Natural killer cell (primary cell): ENCODE measurements at regions not wholly inside any gene's neighbourhood (a gene's known extent, or its start where the extent isn't known, plus 50 kb on each side); places are given as distances from the start of the nearest gene placed in this dataset.

Experiments
- ATAC-seq, 3 donors: fragments of 150-1000 bp in 2 of 3; fragments of 200-7000 bp in 1 of 3; cut with Tn5 transposase; 1 replicate in 1 of 3; 2 replicates in 2 of 3; pipeline ENCODE4 v1.10.0; 2021; ENCODE audit warnings: mild to moderate bottlenecking in 2 of 3, moderate library complexity in 2 of 3
- DNase-seq, 2 donors: peaks; one replicate each; pipeline versions ENCODE4 v3.0.0 to v3.0.0-alpha.2; 2013 to 2021; ENCODE audit warnings: mixed read lengths in 1 of 2
- H3K27ac ChIP-seq: one replicate; pipeline ENCODE4 v1.5.1; 2013; ENCODE audit warnings: mild to moderate bottlenecking, low read length
- H3K27me3 ChIP-seq: one replicate; pipeline ENCODE4 v1.6.1; 2013; ENCODE audit warnings: low read length; ENCODE audit not compliant: control insufficient read depth, insufficient read depth
- H3K36me3 ChIP-seq: one replicate; pipeline ENCODE4 v1.6.1; 2013; ENCODE audit warnings: low read length; ENCODE audit not compliant: control insufficient read depth, insufficient read depth
- H3K4me1 ChIP-seq: one replicate; pipeline ENCODE4 v1.6.1; 2013; ENCODE audit warnings: low read length; ENCODE audit not compliant: control insufficient read depth, insufficient read depth
- H3K4me3 ChIP-seq: one replicate; pipeline ENCODE4 v1.5.1; 2013; ENCODE audit warnings: low read length
- H3K9me3 ChIP-seq: one replicate; pipeline ENCODE4 v1.6.1; 2013; ENCODE audit warnings: low read length; ENCODE audit not compliant: control insufficient read depth, insufficient read depth
- H3K27ac Mint-ChIP-seq, 2 donors: one replicate each; pipeline ENCODE4 v1.8.0; 2022; ENCODE audit warnings: mild to moderate bottlenecking in 2 of 2, mixed read lengths in 2 of 2, moderate library complexity in 1 of 2
- H3K27me3 Mint-ChIP-seq, 2 donors: one replicate each; pipeline ENCODE4 v1.8.0; 2022; ENCODE audit warnings: low read depth in 2 of 2, mixed read lengths in 2 of 2
- H3K36me3 Mint-ChIP-seq: one replicate; pipeline ENCODE4 v1.8.0; 2022; ENCODE audit warnings: mixed read lengths
- H3K4me1 Mint-ChIP-seq, 2 donors: one replicate each; pipeline ENCODE4 v1.8.0; 2022; ENCODE audit warnings: mixed read lengths in 2 of 2
- H3K4me3 Mint-ChIP-seq: one replicate; pipeline ENCODE4 v1.8.0; 2022; ENCODE audit warnings: mild to moderate bottlenecking, moderate library complexity, mixed read lengths
- H3K9me3 Mint-ChIP-seq, 2 donors: one replicate each; pipeline ENCODE4 v1.8.0; 2022; ENCODE audit warnings: mixed read lengths in 2 of 2
- WGBS: methylation state at CpG from one replicate; pipeline ENCODE4 v1.1.7; 2013; ENCODE audit warnings: missing lambda C conversion rate; ENCODE audit not compliant: insufficient coverage; 5-methylcytosine and 5-hydroxymethylcytosine counted together
- intact Hi-C: fragments of 100-400 bp; cut with micrococcal nuclease; formaldehyde crosslinking; loops from one replicate; pipeline ENCODE4 v1.14.2; 2022
- TF ChIP-seq, protein P1 (sequence below): fragments of 200-600 bp; IDR thresholded peaks from one replicate; pipeline ENCODE4 v1.8.0; 2022; ENCODE audit warnings: antibody characterized with exemption

DNA sequence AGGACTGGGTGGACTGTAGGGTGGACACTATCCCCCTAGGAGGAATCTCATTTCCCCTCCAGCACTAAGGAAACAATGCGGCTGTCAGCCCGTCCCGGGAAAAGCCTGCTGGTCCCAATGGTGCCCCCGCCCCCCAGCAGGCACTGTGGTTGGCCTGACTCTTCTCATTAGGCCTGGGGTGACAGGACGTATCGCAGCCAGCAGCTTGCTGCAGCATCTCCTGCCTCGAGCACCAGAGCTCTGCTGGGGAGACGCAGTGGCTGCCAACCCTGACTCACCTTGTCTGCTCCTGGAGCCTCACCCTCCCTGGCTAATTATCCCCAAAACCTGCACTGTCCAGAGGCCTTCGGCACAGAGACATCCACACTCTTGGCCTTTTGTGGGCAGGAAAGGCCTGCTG, 115.1 kb upstream of the GJB5 start:
- intact Hi-C loops, result no loop called here
- no peaks in the 10 kb centered on the region for H3K4me1 Mint-ChIP-seq
- no peaks in the 10 kb centered on the region for H3K36me3 Mint-ChIP-seq
- TF ChIP-seq, protein P1, sequence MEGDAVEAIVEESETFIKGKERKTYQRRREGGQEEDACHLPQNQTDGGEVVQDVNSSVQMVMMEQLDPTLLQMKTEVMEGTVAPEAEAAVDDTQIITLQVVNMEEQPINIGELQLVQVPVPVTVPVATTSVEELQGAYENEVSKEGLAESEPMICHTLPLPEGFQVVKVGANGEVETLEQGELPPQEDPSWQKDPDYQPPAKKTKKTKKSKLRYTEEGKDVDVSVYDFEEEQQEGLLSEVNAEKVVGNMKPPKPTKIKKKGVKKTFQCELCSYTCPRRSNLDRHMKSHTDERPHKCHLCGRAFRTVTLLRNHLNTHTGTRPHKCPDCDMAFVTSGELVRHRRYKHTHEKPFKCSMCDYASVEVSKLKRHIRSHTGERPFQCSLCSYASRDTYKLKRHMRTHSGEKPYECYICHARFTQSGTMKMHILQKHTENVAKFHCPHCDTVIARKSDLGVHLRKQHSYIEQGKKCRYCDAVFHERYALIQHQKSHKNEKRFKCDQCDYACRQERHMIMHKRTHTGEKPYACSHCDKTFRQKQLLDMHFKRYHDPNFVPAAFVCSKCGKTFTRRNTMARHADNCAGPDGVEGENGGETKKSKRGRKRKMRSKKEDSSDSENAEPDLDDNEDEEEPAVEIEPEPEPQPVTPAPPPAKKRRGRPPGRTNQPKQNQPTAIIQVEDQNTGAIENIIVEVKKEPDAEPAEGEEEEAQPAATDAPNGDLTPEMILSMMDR, result no peak
- no peak overlapping the region for H3K4me3 Mint-ChIP-seq
- Histone ChIP-seq H3K9me3 (no peaks in the 10 kb centered on the region), H3K27ac (no peak overlapping the region), H3K36me3 (no peaks in the 10 kb centered on the region), H3K27me3 (no peaks in the 10 kb centered on the region), H3K4me3 (no peak overlapping the region), H3K4me1 (no peaks in the 10 kb centered on the region)
- WGBS, result 84% methylated on average over 9 of the region's 9 CpGs
- ATAC-seq (peak in 1 of 3 donors; percentile 16), DNase-seq (no peak)
- no peaks in the 10 kb centered on the region for H3K9me3 Mint-ChIP-seq
- peaks cover 13 to 16% of the 10 kb centered on the region in 2 donors for H3K27me3 Mint-ChIP-seq
- no peak overlapping the region for H3K27ac Mint-ChIP-seq

DNA sequence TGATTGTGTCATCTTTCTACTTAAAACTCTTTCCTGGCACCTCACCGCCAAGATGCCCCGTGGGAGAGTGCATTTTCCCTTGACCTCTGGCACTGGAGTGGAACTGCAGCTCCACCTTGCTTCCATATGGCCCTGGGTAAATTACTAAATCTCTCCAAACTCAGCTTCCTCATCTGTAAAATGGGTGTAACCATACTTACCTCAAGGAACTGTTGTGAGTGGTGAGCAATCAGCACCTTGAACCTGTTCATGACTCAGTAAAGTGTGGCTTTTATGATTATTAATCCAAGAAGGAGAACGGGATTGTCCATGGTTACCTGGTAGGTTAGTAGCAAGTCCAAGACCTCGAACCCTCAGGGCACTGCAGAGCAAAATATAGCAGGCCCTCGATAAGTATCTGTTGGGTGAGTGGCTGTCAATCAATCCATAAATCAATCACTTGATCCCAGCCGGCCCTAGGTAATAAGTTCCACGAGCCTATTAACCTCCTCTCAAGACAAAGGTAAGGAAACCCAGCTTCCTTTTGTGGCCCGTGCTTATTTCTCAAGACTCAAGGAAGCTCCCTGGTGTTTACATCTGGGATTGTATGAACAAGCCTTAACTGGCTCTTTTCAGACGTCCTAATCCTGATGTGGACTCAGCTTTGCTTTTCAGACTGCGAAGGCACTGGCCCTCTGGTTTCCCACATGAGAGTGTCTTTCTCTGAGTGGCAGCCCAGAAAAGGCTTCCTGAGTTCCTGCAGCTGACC, 114.0 kb upstream of the GJB5 start:
- DNase-seq (no peak), ATAC-seq (no peak)
- Mint-ChIP-seq H3K9me3 (no peaks in the 10 kb centered on the region), H3K27me3 (peaks cover 13 to 14% of the 10 kb centered on the region in 2 donors), H3K36me3 (no peaks in the 10 kb centered on the region), H3K4me3 (no peak overlapping the region), H3K27ac (no peak overlapping the region), H3K4me1 (no peaks in the 10 kb centered on the region)
- 74% methylated on average over 10 of the region's 10 CpGs for WGBS
- H3K36me3 ChIP-seq, result no peaks in the 10 kb centered on the region
- H3K4me1 ChIP-seq, result no peaks in the 10 kb centered on the region
- H3K4me3 ChIP-seq, result no peak overlapping the region
- TF ChIP-seq, protein P1, result no peak
- H3K27me3 ChIP-seq, result no peaks in the 10 kb centered on the region
- no peak overlapping the region for H3K27ac ChIP-seq
- no peaks in the 10 kb centered on the region for H3K9me3 ChIP-seq
- intact Hi-C loops, result no loop called here

DNA sequence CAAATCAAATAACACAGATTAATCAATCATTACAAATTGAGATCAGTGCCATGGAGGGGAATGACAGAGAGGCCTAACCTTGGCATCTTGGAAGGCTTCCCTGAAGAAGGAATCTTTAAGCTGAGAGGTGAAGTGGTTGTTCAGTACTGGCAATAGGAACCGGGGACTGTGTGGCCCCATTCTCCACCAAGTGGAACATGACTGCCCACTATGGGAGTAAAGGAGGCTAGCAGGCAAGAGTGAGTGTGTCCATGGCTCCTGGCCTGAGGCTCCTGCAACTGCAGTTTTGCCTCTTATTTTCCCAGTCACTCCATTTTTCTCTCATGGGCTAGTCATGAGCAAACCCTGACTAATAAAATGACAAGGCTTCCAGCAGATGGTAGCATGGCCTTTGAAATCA, 112.2 kb upstream of the GJB5 start:
- H3K4me3 ChIP-seq, result no peak overlapping the region
- TF ChIP-seq, protein P1, result no peak
- DNase-seq, result no peak
- intact Hi-C loops, result no loop called here
- no peaks in the 10 kb centered on the region for H3K9me3 ChIP-seq
- H3K4me1 ChIP-seq, result no peaks in the 10 kb centered on the region
- peaks cover 10 to 20% of the 10 kb centered on the region in 2 donors for H3K27me3 Mint-ChIP-seq
- no peaks in the 10 kb centered on the region for H3K36me3 ChIP-seq
- no peak overlapping the region for H3K27ac ChIP-seq
- no peaks in the 10 kb centered on the region for H3K4me1 Mint-ChIP-seq
- WGBS, result 60% methylated on average over 1 of the region's 1 CpG
- H3K9me3 Mint-ChIP-seq, result no peaks in the 10 kb centered on the region
- H3K27ac Mint-ChIP-seq, result no peak overlapping the region
- no peaks in the 10 kb centered on the region for H3K36me3 Mint-ChIP-seq
- no peak overlapping the region for H3K4me3 Mint-ChIP-seq
- no peak for ATAC-seq
- H3K27me3 ChIP-seq, result no peaks in the 10 kb centered on the region
